Spinal cord (tissue), 9 donors: ENCODE measurements at regions not wholly inside any gene's neighbourhood (a gene's known extent, or its start where the extent isn't known, plus 50 kb on each side); places are given as distances from the start of the nearest gene placed in this dataset.
A peak's percentile ranks its signal among the peaks of the same experiment; 100 is the strongest.

Experiments used
- DNase-seq, 6 donors: peaks; one replicate each; pipeline versions ENCODE4 v3.0.0 to v3.0.0-alpha.2; 2013 to 2015; ENCODE audit warnings: low spot score in 6 of 6, low read depth in 4 of 6
- H3K27ac ChIP-seq: one replicate; pipeline ENCODE4 v1.5.1; 2013; ENCODE audit warnings: low read depth, low read length, control low read depth
- H3K27me3 ChIP-seq: one replicate; pipeline ENCODE4 v1.6.1; 2013; ENCODE audit warnings: low read length; ENCODE audit not compliant: control insufficient read depth, insufficient read depth
- H3K36me3 ChIP-seq: one replicate; pipeline ENCODE4 v1.6.1; 2013; ENCODE audit warnings: low read length; ENCODE audit not compliant: control insufficient read depth, insufficient read depth
- H3K4me1 ChIP-seq: one replicate; pipeline ENCODE4 v1.6.1; 2013; ENCODE audit warnings: low read length; ENCODE audit not compliant: control insufficient read depth, insufficient read depth
- H3K4me3 ChIP-seq: one replicate; pipeline ENCODE4 v1.5.1; 2013; ENCODE audit warnings: low read depth, low read length, control low read depth
- H3K9me3 ChIP-seq: one replicate; pipeline ENCODE4 v1.6.1; 2013; ENCODE audit warnings: low read length; ENCODE audit not compliant: control insufficient read depth, insufficient read depth
- WGBS: methylation state at CpG from one replicate; pipeline ENCODE4 v1.1.5; 2013; ENCODE audit warnings: missing lambda C conversion rate; ENCODE audit not compliant: insufficient coverage; 5-methylcytosine and 5-hydroxymethylcytosine counted together
- donor health status: healthy.

- peak in 2 of 6 donors; percentile 22 to 53 for DNase-seq
- Histone ChIP-seq H3K4me1 (no peaks in the 10 kb centered on the region), H3K9me3 (no peaks in the 10 kb centered on the region), H3K27ac (no peak overlapping the region), H3K27me3 (no peaks in the 10 kb centered on the region), H3K36me3 (no peaks in the 10 kb centered on the region), H3K4me3 (no peak overlapping the region)
Measured at GRCh38 chr5:163670036-163670435, 164.6 kb downstream of the MAT2B start.

GRCh38 chr5:163677092-163677491, 171.7 kb downstream of the MAT2B start:
- no peak overlapping the region for H3K27ac ChIP-seq
- DNase-seq = no peak
- no peak overlapping the region for H3K4me3 ChIP-seq
- H3K4me1 ChIP-seq = no peaks in the 10 kb centered on the region
- no peaks in the 10 kb centered on the region for H3K27me3 ChIP-seq
- no peaks in the 10 kb centered on the region for H3K9me3 ChIP-seq
- WGBS = no CpG with 5 or more reads among the region's 2 CpGs
- no peaks in the 10 kb centered on the region for H3K36me3 ChIP-seq

GRCh38 chr5:163682234-163682633, 176.8 kb downstream of the MAT2B start:
- WGBS = no CpG with 5 or more reads among the region's 1 CpG
- Histone ChIP-seq H3K27ac (no peak overlapping the region), H3K27me3 (no peaks in the 10 kb centered on the region), H3K4me1 (no peaks in the 10 kb centered on the region), H3K36me3 (no peaks in the 10 kb centered on the region), H3K9me3 (no peaks in the 10 kb centered on the region), H3K4me3 (no peak overlapping the region)
- no peak for DNase-seq

GRCh38 chr5:163687414-163687813, 182.0 kb downstream of the MAT2B start:
- no CpG with 5 or more reads among the region's 3 CpGs for WGBS

GRCh38 chr5:163692091-163692490, 186.7 kb downstream of the MAT2B start:
- no peaks in the 10 kb centered on the region for H3K4me1 ChIP-seq
- WGBS = no CpG with 5 or more reads among the region's 2 CpGs
- no peaks in the 10 kb centered on the region for H3K36me3 ChIP-seq
- no peaks in the 10 kb centered on the region for H3K27me3 ChIP-seq
- H3K27ac ChIP-seq = no peak overlapping the region
- DNase-seq = peak in 1 of 6 donors; percentile 78
- H3K9me3 ChIP-seq = no peaks in the 10 kb centered on the region
- H3K4me3 ChIP-seq = no peak overlapping the region

More at GRCh38 chr5:163687414-163687813, 182.0 kb downstream of the MAT2B start:
- no peaks in the 10 kb centered on the region for H3K36me3 ChIP-seq
- no peak overlapping the region for H3K27ac ChIP-seq
- no peaks in the 10 kb centered on the region for H3K27me3 ChIP-seq
- no peak overlapping the region for H3K4me3 ChIP-seq
- no peaks in the 10 kb centered on the region for H3K9me3 ChIP-seq
- no peak for DNase-seq
- no peaks in the 10 kb centered on the region for H3K4me1 ChIP-seq

GRCh38 chr5:163695830-163696578, 190.6 kb downstream of the MAT2B start:
- DNase-seq = peak; percentile 61 to 97 (median 68)

GRCh38 chr5:163696579-163696887, 191.1 kb downstream of the MAT2B start:
- no peak overlapping the region for H3K4me3 ChIP-seq
- H3K27ac ChIP-seq = no peak overlapping the region
- no peaks in the 10 kb centered on the region for H3K27me3 ChIP-seq
- DNase-seq = peak in 1 of 6 donors; percentile 29
- H3K4me1 ChIP-seq = no peaks in the 10 kb centered on the region
- no CpG with 5 or more reads among the region's 5 CpGs for WGBS
- no peaks in the 10 kb centered on the region for H3K36me3 ChIP-seq
- H3K9me3 ChIP-seq = no peaks in the 10 kb centered on the region

More at GRCh38 chr5:163695830-163696578, 190.6 kb downstream of the MAT2B start:
- no peak overlapping the region for H3K4me3 ChIP-seq
- 27% methylated on average over 6 of the region's 10 CpGs for WGBS
- no peaks in the 10 kb centered on the region for H3K27me3 ChIP-seq
- H3K36me3 ChIP-seq = no peaks in the 10 kb centered on the region
- H3K9me3 ChIP-seq = no peaks in the 10 kb centered on the region
- no peaks in the 10 kb centered on the region for H3K4me1 ChIP-seq
- no peak overlapping the region for H3K27ac ChIP-seq

- H3K9me3 ChIP-seq = no peaks in the 10 kb centered on the region
- H3K4me3 ChIP-seq = no peak overlapping the region
- no peaks in the 10 kb centered on the region for H3K36me3 ChIP-seq
- H3K4me1 ChIP-seq = no peaks in the 10 kb centered on the region
- no peaks in the 10 kb centered on the region for H3K27me3 ChIP-seq
- no peak overlapping the region for H3K27ac ChIP-seq
- 100% methylated on average over 2 of the region's 4 CpGs for WGBS
- DNase-seq = no peak
Measured at GRCh38 chr5:163706053-163706771, 200.8 kb downstream of the MAT2B start.

- Histone ChIP-seq H3K27ac (no peak overlapping the region), H3K4me1 (no peaks in the 10 kb centered on the region), H3K9me3 (no peaks in the 10 kb centered on the region), H3K36me3 (no peaks in the 10 kb centered on the region), H3K27me3 (no peaks in the 10 kb centered on the region), H3K4me3 (no peak overlapping the region)
- no peak for DNase-seq
Measured at GRCh38 chr5:163712011-163712410, 206.6 kb downstream of the MAT2B start.

- Histone ChIP-seq H3K4me1 (no peaks in the 10 kb centered on the region), H3K4me3 (no peak overlapping the region), H3K27ac (no peak overlapping the region), H3K9me3 (no peaks in the 10 kb centered on the region), H3K27me3 (no peaks in the 10 kb centered on the region), H3K36me3 (no peaks in the 10 kb centered on the region)
- no peak for DNase-seq
- 68% methylated on average over 3 of the region's 5 CpGs for WGBS
Measured at GRCh38 chr5:163718272-163718671, 212.9 kb downstream of the MAT2B start.
